ENCODE measurements at regions not wholly inside any gene's neighbourhood (a gene's known extent, or its start where the extent isn't known, plus 50 kb on each side); places are given as distances from the start of the nearest gene placed in this dataset.

GRCh38 chr17:22512506-22512905 lies 820.2 kb downstream of the KCNJ18 start:
- TF ChIP-seq, protein P1, sequence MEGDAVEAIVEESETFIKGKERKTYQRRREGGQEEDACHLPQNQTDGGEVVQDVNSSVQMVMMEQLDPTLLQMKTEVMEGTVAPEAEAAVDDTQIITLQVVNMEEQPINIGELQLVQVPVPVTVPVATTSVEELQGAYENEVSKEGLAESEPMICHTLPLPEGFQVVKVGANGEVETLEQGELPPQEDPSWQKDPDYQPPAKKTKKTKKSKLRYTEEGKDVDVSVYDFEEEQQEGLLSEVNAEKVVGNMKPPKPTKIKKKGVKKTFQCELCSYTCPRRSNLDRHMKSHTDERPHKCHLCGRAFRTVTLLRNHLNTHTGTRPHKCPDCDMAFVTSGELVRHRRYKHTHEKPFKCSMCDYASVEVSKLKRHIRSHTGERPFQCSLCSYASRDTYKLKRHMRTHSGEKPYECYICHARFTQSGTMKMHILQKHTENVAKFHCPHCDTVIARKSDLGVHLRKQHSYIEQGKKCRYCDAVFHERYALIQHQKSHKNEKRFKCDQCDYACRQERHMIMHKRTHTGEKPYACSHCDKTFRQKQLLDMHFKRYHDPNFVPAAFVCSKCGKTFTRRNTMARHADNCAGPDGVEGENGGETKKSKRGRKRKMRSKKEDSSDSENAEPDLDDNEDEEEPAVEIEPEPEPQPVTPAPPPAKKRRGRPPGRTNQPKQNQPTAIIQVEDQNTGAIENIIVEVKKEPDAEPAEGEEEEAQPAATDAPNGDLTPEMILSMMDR (IDR thresholded peaks at IDR 0.05), result no peak
- TF ChIP-seq POLR2A (IDR thresholded peaks at IDR 0.05), result no peak

All from testis (tissue), 2 donors.